Retina (tissue), 1 donor: ENCODE measurements at regions not wholly inside any gene's neighbourhood (a gene's known extent, or its start where the extent isn't known, plus 50 kb on each side); places are given as distances from the start of the nearest gene placed in this dataset.
"Not testable (repeated sequence)": the region's sequence is repeated elsewhere in the genome, so short reads cannot be mapped to it uniquely, and the experiment has no call there.

ENCODE experiments used
- DNase-seq: peaks from one replicate; pipeline ENCODE4 v3.0.0-alpha.2; 2016

DNA sequence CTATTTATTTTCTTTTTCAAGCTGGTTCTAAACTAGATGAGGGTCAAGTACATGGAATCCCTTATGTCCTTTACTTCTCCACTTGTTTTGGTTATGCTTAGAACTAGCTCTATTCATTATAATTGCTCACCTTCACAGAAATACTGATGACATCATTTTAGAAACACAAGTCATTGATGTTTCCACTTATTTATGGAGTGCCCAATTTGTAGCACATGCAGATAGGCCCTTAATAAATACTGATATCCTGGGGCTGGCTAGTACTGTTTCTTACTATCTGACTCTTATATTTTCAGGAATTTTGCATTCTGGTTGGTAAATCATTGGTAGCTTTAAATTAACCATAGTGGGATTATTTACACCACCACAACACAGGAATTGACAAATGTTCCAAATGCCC lies 112.2 kb downstream of the NAA11 start:
- no peak for DNase-seq

- no peak for DNase-seq
Measured at GRCh38 chr4:79213010-79213409, 112.9 kb downstream of the NAA11 start.

DNA sequence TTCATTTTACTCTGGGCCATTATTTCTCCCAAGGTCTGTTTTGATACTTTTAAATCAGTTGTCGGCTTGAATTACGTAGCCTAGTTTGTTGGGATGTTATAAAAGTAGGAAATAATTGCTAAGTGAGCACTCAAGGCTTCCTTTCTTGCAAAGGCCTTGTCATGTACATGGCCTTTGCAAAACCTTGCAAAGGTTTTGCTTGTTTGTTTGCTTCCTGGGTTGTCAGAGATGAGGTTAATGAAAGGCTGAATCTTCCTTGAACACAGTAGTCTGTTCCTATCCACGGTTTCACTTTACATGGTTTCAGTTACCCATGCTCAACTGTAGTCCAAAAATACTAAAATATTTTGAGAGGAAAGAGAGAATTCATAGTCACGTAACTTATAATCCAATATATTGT lies 113.5 kb downstream of the NAA11 start:
- DNase-seq = no peak

DNA sequence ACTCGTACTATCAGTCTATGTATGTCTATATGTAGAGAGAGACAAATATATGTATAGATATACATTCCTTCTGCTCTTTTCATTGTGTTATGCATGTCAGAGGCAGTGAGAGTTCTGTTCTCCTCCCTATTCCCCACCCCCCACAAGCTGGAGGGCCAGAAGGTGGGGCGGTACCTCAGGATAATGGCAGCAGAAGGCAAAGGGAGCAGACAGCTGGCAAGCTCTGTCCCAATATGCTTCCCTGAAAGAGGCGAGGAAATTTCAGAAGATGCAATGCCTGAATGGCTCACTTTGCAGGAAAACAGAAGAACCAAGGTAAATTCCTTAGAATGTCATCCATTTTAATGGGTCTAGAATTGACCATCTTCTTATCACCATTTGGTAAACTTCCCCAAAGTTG lies 114.4 kb downstream of the NAA11 start:
- peak; percentile 42 for DNase-seq

DNA sequence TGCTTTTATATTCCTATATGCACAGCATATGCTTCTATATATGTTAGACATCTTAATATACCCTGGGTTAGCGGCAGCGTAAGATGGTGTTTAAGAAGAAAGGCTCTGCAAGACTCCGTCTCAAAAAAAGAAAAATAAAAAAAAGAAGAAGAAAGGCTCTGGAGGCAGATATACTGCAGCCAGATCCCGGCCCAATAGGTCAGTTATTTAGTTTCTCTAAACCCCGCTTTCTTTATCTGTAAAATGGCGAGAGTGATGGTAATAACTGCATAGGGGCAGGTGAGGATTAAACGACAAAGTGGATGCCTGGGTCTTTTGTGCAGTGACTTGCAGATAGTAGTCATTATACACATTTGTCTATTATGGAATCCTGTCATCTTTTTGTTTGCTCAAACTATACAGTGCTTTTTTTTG lies 115.2 kb downstream of the NAA11 start:
- DNase-seq = no peak

DNA sequence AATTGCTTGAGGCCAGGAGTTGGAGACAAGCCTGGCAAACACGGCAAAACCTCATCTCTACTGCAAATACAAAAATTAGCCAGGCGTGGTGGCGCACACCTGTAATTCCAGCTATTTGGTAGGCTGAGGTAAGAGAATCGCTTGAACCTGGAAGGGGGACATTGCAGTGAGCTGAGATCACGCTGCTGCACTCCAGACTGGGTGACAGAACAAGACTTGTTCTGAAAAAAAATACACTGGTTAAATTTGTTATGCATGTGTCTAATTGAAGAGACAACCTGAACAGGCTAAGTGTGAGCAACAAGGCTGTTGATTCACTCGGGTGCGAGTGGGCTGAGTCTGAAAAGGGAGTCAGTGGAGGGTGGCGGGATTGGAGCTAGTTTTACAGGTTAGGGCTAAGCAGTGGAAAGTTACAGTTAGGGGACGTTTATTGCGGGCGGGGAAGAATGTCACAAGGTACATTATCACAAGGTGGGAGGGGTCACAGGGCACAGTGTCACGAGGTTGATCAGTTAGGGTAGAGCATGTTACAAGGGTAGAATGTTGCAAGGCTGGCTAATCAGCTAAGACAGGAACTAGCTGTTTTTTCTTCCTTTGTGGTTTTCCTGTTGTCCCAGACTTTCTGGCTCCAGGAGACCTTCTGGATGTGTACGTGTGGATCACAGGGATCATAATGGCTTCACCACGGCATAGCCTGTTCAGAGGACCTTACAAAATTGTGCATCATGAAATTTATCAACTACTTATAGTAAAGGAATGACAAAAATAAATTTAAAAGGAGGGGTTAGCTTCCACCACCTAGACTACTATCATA lies 115.8 kb downstream of the NAA11 start:
- DNase-seq = no peak

GRCh38 chr4:79209081-79209480 lies 116.8 kb downstream of the NAA11 start:
- no peak for DNase-seq

DNA sequence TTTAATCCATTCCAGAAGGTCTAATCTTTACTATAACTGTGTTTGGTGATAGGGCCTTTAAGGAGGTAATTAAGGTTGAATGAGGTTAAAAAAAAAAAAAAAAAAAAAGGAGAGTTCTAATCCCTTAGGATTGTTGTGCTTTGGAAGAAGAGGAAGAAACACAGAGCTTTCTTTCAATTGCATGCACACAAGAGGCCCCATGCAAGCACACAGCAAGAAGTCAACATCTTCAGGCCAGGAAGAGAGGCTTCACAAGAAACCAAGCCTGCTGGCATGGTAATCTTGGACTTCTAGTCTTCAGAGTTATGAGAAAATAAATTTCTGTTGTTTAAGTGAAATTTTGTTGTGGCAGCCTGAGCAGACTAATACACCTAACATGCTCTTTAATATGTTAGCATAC lies 118.6 kb downstream of the NAA11 start:
- no peak for DNase-seq

DNA sequence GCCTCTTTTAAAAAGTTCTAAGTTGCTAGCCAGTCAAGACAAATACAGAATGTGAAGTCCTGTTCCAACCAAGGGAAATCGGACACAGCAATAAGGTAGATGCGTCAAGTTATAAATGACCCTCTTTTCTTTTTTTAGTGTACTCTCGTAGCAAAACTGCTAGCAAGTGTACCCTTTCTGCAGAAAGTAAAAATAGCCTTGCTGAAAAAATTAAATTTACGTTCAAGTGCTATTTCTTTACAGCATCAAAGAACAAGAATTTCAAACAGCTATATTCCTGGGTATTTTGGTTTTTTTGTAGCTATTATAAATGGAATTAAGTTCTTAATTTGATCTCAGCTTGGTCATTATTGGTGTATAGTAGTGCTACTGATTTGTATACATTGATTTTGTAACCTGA lies 119.2 kb downstream of the NAA11 start:
- DNase-seq = no peak

GRCh38 chr4:79205121-79205520 lies 120.7 kb downstream of the NAA11 start:
- no peak for DNase-seq

DNA sequence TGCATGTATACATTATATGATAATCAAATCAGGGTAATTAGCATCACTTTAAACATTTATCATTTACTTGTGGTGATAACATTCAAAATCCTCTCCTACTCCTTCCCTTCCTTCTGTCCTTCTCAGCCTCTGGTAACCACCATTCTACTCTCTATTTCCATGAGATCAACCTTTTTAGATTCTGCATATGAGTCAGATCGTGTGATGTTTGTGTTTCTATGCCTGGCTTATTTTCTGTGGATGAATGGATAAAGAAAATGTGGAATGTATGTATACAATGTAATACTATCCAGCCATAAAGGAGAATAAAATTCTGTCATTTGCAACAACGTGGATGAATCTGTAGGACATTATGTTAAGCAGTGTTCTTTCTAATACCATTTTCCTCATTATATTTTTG lies 123.9 kb downstream of the NAA11 start:
- DNase-seq = no peak

DNA sequence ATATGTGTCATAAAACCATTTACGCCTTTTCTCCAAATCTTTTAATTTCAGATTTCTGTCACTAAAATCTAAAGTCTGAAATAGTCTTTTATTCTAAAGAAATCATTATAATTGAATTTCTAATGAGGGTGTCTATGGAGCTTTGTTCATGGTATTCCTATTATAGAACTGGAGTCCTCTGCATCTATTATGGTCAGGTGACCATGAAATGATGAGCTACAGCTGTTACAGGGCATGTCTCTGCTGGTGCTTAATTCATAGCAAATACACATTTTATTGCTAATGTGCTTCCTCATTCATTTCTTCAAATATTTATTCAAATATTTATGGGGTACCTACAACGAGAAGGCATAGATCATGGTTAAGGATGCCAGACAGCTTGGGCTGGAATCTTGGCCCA lies 126.1 kb downstream of the NAA11 start:
- no peak for DNase-seq

- no peak for DNase-seq
Measured at GRCh38 chr4:79198951-79199587, 126.8 kb downstream of the NAA11 start.

GRCh38 chr4:79197275-79198009 lies 128.4 kb downstream of the NAA11 start:
- DNase-seq = no peak

DNA sequence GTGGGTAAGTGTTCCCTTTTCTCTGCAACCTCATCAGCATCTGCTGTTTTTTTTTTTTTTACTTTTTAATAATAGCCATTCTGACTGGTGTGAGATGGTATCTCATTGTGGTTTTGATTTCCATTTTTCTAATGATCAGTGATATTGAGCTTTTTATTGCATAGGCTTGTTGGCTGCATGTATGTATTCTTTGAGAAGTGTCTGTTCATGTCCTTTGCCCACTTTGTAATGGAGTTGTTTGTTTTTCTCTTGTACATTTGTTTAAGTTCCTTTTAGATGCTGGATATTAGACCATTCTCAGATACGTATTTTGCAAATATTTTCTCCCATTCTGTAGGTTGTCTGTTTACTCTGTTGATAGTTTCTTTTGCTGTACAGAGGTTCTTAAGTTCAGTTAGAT lies 134.6 kb downstream of the NAA11 start:
- DNase-seq = not testable (repeated sequence)

DNA sequence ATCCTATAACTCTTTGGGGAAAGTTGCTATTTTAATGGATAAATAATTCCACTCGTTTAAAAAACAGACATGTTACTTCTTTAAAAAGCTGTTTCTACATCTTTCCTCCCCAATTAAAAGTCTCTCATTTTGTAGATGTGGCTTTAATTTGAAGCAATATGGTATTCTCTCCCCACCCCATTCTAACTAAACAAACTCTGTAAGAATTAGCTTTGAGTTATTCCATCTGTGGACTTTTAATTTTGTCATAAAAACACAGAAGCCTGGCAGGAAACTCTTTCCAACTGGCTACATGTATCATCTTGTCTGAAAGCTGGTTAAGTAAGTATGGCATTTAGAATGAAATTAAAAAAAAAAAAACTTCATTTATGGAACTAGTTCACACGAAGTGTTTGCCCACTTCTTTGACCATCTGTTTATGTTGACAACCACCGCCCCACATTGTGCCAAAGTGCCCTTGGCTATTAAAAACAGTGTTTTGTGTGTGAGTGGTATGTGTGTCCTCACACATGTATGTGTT lies 140.3 kb downstream of the NAA11 start:
- DNase-seq = no peak

DNA sequence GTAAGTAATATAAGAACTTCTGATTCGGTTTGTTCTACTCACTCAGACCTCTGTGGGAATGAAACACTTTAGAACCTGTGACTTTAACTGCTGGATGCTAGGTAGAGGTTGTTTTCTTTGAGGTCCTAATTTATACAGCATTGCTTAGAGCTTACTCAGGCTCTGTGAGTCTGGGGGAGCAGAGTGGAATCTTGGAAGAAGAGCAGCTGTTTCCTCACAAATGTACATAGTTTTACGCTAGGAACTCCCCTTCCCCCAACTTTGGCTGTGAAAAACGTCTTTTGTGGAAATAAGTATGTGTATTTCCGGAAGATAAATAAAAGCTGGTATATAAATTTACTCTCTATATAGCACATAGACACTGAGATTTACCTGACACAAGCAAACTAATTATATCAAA lies 141.4 kb downstream of the NAA11 start:
- DNase-seq = no peak

GRCh38 chr4:79182209-79182608 lies 143.7 kb downstream of the NAA11 start:
- no peak for DNase-seq

DNA sequence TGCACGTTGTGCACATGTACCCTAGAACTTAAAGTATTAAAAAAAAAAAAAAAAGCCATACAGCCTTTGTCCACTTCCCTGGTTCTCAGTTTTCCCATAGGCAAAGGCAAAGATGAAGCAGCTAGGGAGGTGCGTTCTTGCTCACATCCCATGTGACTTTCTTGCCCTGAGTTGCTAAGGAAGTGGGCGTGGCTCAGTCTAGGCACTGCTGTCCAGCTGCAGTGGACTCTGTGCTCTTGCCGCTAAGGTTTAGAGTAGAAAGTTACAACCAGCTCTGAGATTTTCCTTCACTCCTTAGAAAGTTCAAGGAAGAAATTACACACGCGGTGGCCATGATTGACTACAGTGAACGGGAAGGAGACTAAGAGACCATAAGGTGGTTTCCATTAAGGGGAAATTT lies 144.7 kb downstream of the NAA11 start:
- DNase-seq = no peak

GRCh38 chr4:79178760-79179159 lies 147.1 kb downstream of the NAA11 start:
- no peak for DNase-seq

GRCh38 chr4:79177388-79177787 lies 148.5 kb downstream of the NAA11 start:
- DNase-seq = no peak

DNA sequence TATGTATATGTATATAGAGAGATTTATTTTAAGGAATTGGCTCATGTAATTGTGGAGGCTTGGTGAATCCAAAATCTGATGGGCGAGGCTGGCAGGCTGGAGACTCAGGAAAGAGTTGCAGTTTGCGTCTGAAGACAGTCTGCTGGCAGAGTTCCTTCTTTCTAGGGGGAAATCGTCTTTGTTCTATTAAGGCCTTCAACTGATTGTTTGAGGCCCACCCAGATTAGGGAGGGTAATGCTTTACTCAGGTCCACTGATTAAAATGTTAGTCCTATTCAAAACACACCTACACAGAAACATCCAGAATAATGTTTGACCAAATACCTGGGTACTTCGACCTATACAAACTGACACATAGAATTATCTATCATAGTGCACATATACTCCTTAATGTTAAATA lies 149.5 kb downstream of the NAA11 start:
- no peak for DNase-seq

DNA sequence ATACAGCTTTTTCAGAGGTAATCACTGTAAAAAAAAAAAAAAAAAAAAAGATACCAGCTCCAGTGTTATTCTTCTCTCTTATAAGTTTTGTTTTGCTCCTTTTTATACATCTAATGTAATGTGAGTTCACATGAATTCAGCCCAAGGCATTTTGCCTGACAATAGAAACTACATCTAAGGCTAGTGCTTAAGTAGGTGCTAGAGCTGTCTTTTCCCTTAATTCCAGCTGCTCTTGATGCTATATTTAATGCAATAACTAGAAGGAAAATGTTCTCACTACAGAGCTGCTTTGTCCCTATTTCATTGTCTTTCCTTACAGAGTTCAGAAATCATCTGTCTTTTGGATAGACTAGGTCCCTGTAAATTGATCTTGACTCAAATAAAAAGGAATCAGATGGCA lies 150.1 kb downstream of the NAA11 start:
- DNase-seq = no peak
